GM18508 (cell line): ENCODE measurements at regions not wholly inside any gene's neighbourhood (a gene's known extent, or its start where the extent isn't known, plus 50 kb on each side); places are given as distances from the start of the nearest gene placed in this dataset.

Source experiments
- ATAC-seq: cut with Tn5 transposase; IDR thresholded peaks from one replicate; pipeline ENCODE4 v1.9.1; 2021; ENCODE audit warnings: moderate number of reproducible peaks; ENCODE audit not compliant: insufficient read depth, unreplicated experiment

GRCh38 chr6:11333132-11333849 is 100.8 kb upstream of the NEDD9 start:
- ATAC-seq = no peak

GRCh38 chr6:11332463-11332862 is 100.0 kb upstream of the NEDD9 start:
- ATAC-seq = no peak

- no peak for ATAC-seq
Observed at GRCh38 chr6:11331111-11331510, 98.6 kb upstream of the NEDD9 start.

- no peak for ATAC-seq
Observed at GRCh38 chr6:11330413-11330760, 97.9 kb upstream of the NEDD9 start.

GRCh38 chr6:11329726-11330412 is 97.4 kb upstream of the NEDD9 start:
- no peak for ATAC-seq

- no peak for ATAC-seq
Observed at GRCh38 chr6:11328613-11329247, 96.3 kb upstream of the NEDD9 start.

GRCh38 chr6:11327961-11328360 is 95.5 kb upstream of the NEDD9 start:
- ATAC-seq = no peak

- ATAC-seq = no peak
Observed at GRCh38 chr6:11326116-11326515, 93.6 kb upstream of the NEDD9 start.

GRCh38 chr6:11324453-11325015 is 92.1 kb upstream of the NEDD9 start:
- ATAC-seq = peak; percentile 62

GRCh38 chr6:11323666-11324452 is 91.4 kb upstream of the NEDD9 start:
- no peak for ATAC-seq

- ATAC-seq = no peak
Observed at GRCh38 chr6:11322252-11322885, 89.9 kb upstream of the NEDD9 start.

GRCh38 chr6:11320914-11321597 is 88.6 kb upstream of the NEDD9 start:
- no peak for ATAC-seq

- no peak for ATAC-seq
Observed at GRCh38 chr6:11318835-11319813, 86.7 kb upstream of the NEDD9 start.

- peak; percentile 76 for ATAC-seq
Observed at GRCh38 chr6:11317885-11318771, 85.7 kb upstream of the NEDD9 start.

- ATAC-seq = no peak
Observed at GRCh38 chr6:11315743-11316437, 83.4 kb upstream of the NEDD9 start.

- ATAC-seq = no peak
Observed at GRCh38 chr6:11313207-11313606, 80.7 kb upstream of the NEDD9 start.

GRCh38 chr6:11311970-11312369 is 79.5 kb upstream of the NEDD9 start:
- no peak for ATAC-seq
